Epidermal melanocyte (primary cell): ENCODE measurements at regions not wholly inside any gene's neighbourhood (a gene's known extent, or its start where the extent isn't known, plus 50 kb on each side); places are given as distances from the start of the nearest gene placed in this dataset.
"Not testable (repeated sequence)": the region's sequence is repeated elsewhere in the genome, so short reads cannot be mapped to it uniquely, and the experiment has no call there.

Experiments
- DNase-seq: peaks from one replicate; pipeline ENCODE4 v3.0.0; 2011; ENCODE audit warnings: low spot score; ENCODE audit not compliant: insufficient read length

DNA sequence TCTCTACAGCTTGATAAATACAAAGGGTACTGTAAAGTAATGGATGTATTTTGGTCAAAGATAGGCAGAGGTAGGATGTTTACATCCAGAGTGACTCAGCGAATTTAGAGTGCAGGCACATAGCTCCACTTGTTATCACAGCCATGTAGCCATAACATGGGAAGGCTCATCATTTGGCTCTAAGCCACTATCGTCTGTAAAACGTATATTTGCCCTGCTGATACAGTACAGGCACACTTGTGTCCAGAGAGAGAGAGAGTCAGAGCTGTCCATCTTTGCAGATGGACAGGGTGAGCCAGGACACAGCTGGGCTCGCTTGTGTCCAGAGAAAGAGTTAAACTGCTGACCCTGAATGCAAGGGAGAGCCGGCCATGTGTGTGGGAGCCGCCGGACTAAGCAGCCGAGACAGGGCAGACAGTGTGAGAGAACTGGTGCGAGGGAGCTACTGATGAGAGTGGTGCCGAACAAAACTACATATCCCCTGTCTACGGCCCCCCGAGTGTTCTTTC, 619.0 kb downstream of the DOK5 start:
- no peak for DNase-seq

DNA sequence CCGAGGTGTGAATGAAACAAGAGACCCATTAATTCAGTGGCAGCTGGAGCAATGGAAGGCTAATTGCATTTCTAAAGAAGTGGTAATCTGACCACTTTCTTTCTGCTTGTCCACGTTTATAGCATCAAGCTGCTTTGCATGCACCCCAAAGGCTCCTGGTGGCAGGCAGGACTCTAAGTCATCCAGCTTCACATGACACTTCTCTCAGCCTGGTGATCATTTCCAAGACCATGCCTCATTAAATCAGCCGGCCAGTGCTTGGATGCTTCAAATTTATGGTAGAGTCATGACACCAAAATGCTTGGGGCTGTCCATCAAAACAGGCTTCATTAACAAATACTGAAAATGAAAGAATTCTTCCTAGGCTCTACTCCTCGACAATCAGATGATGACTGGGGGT, 614.9 kb downstream of the DOK5 start:
- DNase-seq, result no peak

DNA sequence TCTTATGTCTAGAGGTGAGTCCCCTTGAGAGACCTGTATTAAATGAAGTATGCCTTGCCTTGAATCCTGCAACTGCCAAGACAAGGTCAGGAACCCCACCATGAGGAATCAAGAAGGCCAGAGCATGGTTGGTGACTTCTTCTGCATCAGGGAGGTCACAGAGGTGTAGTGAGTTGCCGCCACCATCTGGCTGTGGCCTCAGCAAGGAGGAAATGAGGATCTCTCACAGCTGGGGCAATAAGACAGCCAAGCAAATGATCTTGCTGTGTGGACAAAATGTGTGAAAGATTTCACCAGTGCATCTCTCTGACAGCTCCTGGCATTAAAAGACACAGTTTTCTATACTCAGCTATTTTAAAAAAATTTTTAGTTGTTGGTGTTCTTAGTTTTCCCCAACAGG, 611.0 kb downstream of the DOK5 start:
- no peak for DNase-seq

DNA sequence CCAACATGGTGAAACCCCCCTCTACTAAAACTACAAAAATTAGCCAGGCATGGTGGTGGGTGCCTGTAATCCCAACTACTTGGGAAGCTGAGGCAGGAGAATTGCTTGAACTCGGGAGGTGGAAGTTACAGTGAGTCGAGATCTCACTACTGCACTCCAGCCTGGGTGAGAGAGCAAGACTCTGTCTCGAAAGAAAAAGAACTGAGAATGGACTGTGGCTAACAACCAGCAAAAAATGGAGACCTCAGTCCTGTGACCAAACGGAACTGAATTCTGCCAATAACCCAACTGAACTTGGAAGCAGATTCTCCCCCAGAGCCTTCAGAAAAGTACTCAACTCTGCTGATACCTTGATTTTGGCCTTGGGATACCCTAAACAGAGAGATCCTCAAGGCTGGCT, 604.5 kb downstream of the DOK5 start:
- no peak for DNase-seq

DNA sequence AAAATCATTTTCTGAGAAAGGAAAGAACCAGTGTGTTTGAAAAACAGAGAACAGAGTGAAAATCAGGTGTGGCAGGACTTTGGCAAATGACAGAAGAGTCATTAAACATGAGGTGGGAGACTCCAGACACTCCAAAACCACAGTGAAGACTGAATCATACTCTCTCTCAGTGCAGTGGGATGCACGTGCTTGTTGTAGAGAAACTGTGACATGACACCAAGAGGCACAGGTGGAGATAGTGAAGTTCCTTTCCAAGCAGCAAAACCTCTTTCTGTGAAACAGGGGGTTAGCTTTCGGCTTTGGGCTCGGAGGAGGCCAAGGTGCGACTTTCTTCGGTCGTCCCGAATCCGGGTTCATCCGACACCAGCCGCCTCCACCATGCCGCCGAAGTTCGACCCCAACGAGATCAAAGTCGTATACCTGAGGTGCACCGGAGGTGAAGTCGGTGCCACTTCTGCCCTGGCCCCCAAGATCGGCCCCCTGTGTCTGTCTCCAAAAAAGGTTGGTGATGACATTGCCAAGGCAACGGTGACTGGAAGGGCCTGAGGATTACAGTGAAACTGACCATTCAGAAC, 599.0 kb downstream of the DOK5 start:
- DNase-seq, result not testable (repeated sequence)

DNA sequence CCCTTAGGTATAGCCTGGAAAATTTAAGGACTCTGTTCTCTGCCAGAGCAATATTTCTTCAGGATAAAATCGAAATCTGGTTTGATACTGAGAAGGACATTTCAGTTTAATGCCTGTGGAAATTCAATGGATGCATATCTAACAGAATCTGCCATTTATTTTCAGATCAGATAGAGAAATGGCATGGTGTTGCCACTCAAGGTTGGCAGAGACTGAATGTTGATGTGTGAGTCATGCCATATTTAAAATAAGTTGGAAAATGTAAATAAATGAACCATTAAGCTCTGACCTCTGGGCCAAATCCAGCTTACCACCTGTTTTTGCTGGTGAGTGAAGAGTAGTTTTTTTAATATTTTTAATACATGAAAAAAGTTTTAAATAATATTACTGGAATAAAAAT, 594.6 kb downstream of the DOK5 start:
- DNase-seq, result no peak

DNA sequence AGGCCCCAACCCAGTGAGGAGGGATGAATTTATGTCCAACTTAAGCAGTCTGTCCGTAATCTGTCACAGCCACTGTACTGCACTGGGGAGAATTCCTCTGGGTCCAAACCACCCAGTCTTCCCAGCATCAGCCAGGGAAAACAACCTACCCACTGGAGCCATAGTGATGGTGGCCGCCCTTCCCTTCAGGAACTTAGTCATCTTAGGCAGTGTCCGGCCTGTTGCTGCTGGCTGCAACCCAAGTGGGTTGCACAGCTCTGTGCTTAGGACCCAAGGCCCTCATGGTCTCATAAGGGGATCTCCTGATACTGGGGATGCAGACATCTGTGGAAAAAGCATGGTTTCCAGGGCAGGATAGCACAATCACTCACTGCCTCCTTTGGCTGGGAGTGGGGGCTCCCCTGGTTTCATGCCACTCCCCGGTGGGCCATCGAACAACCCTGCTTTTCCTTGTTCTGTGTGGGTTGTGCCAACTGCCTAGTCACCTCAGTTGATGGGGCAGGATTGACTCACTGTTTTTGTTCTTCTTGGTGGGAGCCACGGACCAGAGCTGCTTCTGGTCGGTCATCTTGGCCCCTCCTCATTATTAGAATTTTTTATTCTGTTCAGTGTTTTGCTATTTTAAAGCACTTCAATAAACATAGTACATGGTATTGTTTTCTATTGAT, 591.9 kb downstream of the DOK5 start:
- no peak for DNase-seq

DNA sequence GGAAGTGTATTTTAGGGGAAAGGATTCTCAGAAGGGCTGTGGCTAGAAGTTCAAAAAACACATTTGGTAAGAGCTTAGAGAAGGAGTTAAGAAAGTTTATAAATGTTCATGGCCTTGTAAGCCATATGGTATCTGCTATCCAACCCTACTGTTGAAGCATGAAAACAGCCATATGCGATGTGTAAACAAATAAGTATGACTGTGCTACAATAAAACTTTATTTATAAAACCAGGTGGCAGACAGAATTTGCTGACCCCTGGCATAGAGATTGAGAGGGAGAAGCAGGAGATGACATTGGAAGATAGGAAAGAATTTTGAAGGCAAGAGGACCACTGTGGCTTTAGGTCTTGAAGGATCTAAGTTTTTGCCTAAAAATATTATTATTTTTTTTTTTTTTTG, 583.5 kb downstream of the DOK5 start:
- DNase-seq, result no peak

DNA sequence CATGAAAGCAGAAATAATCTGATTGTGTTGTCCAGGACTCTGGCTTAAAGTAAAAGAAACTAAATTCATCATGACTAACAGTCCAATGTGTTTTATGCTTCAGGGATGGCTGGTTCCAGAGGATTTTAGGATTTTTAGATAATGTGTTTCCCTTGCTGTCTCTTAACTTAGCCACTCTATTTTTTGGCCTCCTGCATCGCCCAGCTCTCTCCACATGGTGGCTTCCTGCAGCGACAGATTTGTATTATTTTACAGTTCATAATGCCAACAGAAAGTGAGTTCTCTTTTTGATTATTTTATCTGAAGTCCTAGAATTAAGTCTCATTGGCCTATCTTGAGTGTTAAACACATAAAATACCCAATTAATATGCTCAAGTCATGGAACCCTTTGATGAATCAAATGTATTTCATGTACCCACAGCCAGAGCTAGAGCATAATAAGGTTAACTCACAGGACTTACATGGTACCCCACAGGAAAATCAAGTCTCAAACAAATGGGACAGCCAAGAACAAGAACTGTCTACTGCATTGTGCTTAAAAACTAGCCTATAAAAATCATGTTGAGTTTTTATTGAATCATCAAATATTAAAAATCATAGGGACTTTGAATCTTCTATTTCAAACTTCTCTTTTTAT, 582.5 kb downstream of the DOK5 start:
- no peak for DNase-seq

DNA sequence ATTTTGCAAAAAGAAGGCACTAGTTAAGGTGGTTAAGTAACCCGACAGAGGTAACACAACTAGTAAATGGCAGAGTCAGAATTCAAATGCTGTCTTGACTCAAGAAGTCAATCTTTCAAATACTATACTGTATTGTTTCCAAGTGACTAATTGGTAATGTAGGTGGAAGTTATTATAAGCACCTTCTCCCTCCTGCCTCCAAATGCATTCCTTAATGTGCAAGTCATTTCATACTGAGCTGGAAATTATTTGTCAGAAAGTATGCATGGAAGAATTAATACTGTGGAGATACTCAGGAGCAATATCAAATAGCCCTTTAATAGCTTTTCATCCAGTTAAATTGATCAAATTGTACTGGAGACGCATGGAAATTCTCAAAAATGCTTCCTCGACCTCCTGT, 579.1 kb downstream of the DOK5 start:
- DNase-seq, result no peak

DNA sequence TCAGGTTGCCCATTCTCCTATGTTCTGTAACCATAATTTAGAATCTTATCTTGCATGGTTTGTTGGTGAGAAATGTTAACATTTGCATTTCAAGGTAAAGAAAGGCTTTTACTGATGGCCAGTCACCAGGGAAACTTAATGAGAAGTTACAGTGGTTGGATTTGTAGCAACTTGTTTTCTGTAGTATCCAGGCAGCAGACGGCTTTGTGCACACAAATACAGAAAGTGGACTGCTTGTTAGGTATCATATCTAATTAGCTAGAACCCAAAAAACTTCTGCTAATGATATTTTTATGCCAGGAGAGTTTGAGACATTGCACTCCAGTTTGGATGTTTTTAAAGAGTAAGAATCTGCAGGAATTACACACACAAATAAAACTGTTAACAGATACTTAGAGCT, 578.0 kb downstream of the DOK5 start:
- DNase-seq, result no peak

DNA sequence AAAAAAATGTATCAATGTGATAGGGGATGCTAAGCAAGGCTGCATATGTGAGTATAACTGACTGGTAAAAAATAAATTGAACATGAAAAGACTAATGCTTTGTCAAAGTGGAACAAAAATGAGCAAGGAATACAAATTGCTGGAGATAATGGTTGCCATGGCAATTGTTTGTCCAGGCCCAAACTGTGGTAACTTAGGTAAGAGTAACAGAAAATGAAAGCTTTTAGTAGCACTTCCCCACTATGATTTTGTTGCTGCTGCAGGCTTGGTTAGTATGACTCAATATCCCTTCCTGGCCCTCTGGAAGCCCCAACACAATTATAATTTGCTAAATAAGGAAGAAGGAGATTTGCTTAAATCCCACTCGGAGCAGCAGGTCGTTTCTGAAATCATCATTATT, 577.1 kb downstream of the DOK5 start:
- DNase-seq, result no peak

DNA sequence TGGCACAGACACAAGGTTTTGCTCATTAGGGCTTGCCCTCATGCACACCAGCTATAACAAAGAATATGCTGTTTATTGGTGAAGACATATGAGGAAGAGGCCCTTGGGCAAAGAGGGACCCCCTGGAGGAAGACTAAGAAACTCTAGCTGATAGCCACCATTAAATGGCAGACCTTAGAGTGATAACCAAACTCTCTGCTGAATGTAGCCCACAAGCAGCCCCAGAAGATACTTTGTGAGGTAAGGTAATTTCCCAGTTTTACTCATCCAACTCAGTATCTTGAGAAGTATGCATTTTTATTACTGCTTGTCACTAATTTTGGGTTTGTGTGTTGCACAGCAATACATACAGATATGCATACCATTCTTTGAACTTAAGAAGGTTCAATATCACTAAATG, 563.3 kb downstream of the DOK5 start:
- no peak for DNase-seq

DNA sequence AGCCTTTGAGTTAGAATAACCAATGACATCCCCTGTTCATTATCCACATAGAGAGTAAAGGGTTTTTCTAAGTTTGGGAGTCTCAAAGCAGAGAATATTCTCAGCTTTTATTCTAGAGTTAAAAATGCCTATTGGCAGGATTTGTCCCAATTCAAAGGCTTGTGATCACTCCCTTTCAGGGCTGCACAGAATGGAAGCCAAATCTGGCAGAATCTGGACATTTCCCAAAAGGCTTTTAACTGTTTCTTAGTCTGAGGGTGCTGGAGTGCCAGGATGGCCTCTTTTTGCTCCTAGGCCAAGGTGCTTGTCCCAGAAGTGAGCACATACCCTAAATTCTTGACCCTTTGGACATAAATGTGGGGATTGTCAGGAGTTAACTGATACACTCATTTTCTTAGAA, 556.6 kb downstream of the DOK5 start:
- DNase-seq, result no peak

DNA sequence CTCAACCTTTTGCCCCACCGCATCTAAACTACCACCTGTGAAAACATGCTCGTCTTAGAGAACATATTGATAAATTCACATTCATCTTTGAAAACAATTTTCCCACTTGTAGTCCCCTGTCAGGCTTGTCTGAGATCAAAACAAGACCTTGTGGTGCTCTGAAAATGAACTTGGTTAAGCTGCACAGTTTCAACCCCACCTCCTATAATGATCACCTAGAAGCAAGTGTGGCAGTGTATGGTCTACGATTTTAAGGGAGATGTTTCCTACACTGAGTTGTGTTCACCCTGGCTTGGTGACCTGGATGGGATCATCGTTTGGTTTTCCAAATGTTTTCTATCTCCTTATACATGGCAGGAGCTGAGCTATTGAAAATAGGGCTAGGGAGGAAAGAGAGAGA, 539.4 kb downstream of the DOK5 start:
- DNase-seq, result no peak

DNA sequence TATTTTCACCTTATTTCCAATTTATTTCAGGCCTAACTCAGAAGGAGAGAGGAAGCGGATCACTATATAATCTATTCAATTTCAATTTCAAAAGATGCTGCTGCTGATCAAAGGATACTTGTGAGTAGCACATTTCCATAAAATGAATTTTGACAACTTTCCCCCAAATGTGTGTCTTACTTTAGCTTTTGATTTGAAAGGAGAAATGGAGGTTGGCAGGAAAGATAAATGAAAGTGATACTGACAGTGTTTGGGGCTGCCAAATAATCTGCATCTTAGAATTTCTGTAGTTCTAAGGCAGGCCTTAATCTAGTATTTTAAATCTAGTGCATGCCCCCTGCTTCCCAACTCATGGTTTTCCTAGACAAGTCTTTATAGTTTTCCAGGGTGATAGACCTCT, 535.4 kb downstream of the DOK5 start:
- no peak for DNase-seq

DNA sequence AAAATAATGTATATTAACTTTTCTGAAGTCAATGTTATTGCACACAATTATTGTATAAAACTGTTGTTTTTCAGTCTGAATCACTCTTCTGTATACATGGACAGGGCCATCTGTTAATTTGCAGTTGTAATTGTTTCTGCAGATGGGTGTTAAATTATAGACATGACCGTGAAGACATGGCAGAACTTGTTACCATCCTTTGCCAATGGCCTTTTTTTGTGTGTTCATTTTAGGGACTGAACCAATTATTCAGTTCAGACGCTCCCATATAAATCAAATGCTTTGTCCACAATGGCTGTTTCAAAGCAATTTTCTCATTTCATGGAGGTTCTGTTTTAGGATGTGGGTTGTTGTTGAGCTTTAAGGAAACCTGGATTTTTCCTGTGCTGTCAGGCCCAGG, 533.7 kb downstream of the DOK5 start:
- DNase-seq, result no peak

DNA sequence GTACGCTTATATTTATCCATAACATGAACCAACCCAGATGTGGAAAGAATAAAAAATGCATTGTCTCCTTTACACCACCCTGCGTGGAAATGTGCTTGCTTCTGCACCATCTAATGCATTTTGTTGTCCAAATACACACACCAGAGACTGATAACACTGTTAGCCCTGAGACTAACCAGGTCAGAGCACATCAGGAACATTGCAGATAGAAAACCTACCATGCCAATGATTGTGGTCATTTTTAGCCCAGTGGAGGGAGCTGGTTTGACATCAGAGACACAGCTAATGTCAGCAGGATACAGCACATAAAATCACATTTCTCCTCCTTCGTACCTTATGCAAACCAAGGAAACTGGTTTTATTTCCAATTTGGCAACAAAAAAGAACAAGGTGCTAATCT, 528.7 kb downstream of the DOK5 start:
- DNase-seq, result no peak

DNA sequence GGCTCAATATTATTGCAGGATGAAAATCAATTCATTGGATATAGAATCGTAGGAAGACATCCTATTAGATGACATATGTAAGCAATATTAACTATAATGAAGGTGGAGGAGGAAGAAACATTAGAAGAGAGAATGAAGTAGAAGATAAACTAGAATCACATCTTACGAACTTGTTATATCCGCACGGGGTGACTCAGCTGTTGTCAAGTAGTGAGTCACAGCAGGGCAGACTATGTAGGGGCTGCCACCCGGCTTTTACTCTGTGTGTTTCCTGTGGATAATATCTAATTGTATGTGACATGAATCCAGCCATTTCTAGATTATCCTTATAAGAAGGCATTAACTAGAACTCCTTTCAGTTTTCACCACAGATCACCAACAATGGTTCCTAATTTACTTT, 520.2 kb downstream of the DOK5 start:
- DNase-seq, result no peak

DNA sequence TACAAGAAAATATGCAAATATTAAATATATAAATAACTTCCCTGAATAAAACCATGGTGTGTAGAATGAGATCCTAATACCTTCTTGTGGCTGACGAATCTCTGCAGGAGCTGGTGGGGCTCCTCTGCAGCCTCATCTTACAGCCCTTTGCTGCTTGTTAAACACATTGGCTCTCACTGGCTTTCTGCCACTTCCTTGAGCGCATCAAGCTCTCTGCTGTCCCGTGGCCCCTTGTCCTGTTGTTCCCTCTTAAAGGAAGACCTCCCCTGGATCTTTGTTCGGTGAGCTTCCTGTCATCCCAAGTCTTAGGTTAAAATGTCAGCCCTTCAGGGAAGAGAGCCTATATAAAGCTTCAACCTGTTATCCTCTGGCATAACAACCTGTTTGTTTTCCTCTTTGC, 519.6 kb downstream of the DOK5 start:
- DNase-seq, result no peak

DNA sequence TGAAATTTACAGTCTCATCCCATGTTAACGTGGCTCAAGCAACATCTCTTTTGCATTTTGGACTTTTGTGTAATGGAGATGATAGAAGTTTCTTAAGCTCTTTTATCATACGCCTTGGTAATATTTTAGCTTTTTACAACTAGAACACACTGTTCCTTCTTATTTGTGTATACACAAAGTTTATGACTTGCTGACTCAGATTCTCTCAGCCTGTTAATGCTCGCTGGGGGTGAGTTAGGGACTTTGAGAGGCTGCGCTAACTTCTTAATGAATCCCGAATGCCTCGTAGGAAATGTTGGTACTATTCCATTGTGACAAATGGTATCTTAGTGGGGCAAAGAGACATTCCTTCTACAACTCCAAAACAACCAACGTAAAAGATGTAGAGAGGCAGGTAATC, 509.7 kb downstream of the DOK5 start:
- no peak for DNase-seq

DNA sequence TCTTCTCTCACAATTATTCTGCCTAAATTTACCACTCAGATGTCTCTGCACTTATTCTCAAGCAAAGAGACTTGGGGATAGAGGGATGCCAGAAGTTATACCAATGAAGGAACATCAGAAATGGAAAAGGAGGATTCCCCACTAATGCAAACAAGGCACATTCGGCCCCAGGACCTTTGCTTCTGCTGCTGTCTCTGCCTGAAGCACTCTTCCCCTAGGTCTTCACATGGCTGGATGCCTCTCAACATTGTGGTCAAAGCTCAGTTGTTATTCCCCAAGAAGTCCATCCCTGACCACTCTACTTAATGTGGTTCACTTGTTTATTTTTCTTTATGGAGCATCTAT, 508.7 kb downstream of the DOK5 start:
- no peak for DNase-seq
